ENCODE measurements at regions not wholly inside any gene's neighbourhood (a gene's known extent, or its start where the extent isn't known, plus 50 kb on each side); places are given as distances from the start of the nearest gene placed in this dataset.

- DNase-seq = no peak
Measured at GRCh38 chr5:77948476-77948875, 172.3 kb upstream of the TBCA start.

GRCh38 chr5:77947041-77947428, 170.9 kb upstream of the TBCA start:
- no peak for DNase-seq

- peak; percentile 5 for DNase-seq
Measured at GRCh38 chr5:77946381-77947040, 170.4 kb upstream of the TBCA start.

GRCh38 chr5:77945874-77946273, 169.7 kb upstream of the TBCA start:
- DNase-seq = no peak

- no peak for DNase-seq
Measured at GRCh38 chr5:77944757-77945340, 168.7 kb upstream of the TBCA start.

- no peak for DNase-seq
Measured at GRCh38 chr5:77943851-77944250, 167.7 kb upstream of the TBCA start.

GRCh38 chr5:77942578-77943239, 166.6 kb upstream of the TBCA start:
- no peak for DNase-seq

GRCh38 chr5:77937015-77937908, 161.1 kb upstream of the TBCA start:
- DNase-seq = no peak

GRCh38 chr5:77936365-77936693, 160.2 kb upstream of the TBCA start:
- no peak for DNase-seq

GRCh38 chr5:77935506-77936364, 159.6 kb upstream of the TBCA start:
- no peak for DNase-seq

- no peak for DNase-seq
Measured at GRCh38 chr5:77928776-77929300, 152.7 kb upstream of the TBCA start.

GRCh38 chr5:77926337-77926736, 150.2 kb upstream of the TBCA start:
- no peak for DNase-seq

GRCh38 chr5:77925503-77925902, 149.4 kb upstream of the TBCA start:
- no peak for DNase-seq

GRCh38 chr5:77924081-77924480, 147.9 kb upstream of the TBCA start:
- DNase-seq = no peak

- DNase-seq = no peak
Measured at GRCh38 chr5:77923666-77924065, 147.5 kb upstream of the TBCA start.

- DNase-seq = no peak
Measured at GRCh38 chr5:77921094-77921768, 145.1 kb upstream of the TBCA start.

GRCh38 chr5:77920359-77921058, 144.4 kb upstream of the TBCA start:
- no peak for DNase-seq

GRCh38 chr5:77915346-77915745, 139.2 kb upstream of the TBCA start:
- no peak for DNase-seq

GRCh38 chr5:77912721-77913120, 136.6 kb upstream of the TBCA start:
- no peak for DNase-seq

- no peak for DNase-seq
Measured at GRCh38 chr5:77910602-77911188, 134.6 kb upstream of the TBCA start.

GRCh38 chr5:77909237-77909636, 133.1 kb upstream of the TBCA start:
- no peak for DNase-seq
